SU-DHL-6 (cell line): ENCODE measurements at regions not wholly inside any gene's neighbourhood (a gene's known extent, or its start where the extent isn't known, plus 50 kb on each side); places are given as distances from the start of the nearest gene placed in this dataset.

Experiments used
- H2AFZ ChIP-seq: fragments of 200-600 bp; sonication (generic); 2 replicates; pipeline ENCODE4 v1.6.1; 2014; ENCODE audit warnings: low read depth, mild to moderate bottlenecking, moderate library complexity, mixed read lengths, antibody characterized with exemption, low read length; ENCODE audit not compliant: severe bottlenecking
- H3F3A ChIP-seq: fragments of 200-600 bp; shearing (Covaris generic); 2 replicates; pipeline ENCODE4 v1.6.0; 2016; ENCODE audit warnings: antibody characterized with exemption, mild to moderate bottlenecking; ENCODE audit not compliant: insufficient read depth
- H3K27ac ChIP-seq: fragments of 200-600 bp; sonication (generic); 2 replicates; pipeline ENCODE4 v1.5.1; 2016; ENCODE audit warnings: low read depth, mild to moderate bottlenecking, low read length, moderate library complexity, mixed read lengths
- H3K27me3 ChIP-seq: fragments of 200-600 bp; sonication (generic), shearing (Covaris generic); 2 replicates; pipeline ENCODE4 v1.6.0; 2014; ENCODE audit warnings: mild to moderate bottlenecking, low read length
- H3K36me3 ChIP-seq: fragments of 200-600 bp; sonication (generic); 2 replicates; pipeline ENCODE4 v1.6.1; 2014; ENCODE audit warnings: mild to moderate bottlenecking, low read length, mixed read lengths
- H3K4me2 ChIP-seq: fragments of 300-600, 200-600 bp; shearing (Covaris generic), sonication (generic); 2 replicates; pipeline ENCODE4 v1.6.0; 2014; ENCODE audit warnings: low read length, low read depth, mild to moderate bottlenecking; ENCODE audit not compliant: poor library complexity, severe bottlenecking
- H3K4me3 ChIP-seq: fragments of 200-600 bp; sonication (generic); 2 replicates; pipeline ENCODE4 v1.5.1; 2014; ENCODE audit warnings: antibody characterized with exemption, low read length, mild to moderate bottlenecking, mixed read lengths; ENCODE audit not compliant: insufficient read depth, poor library complexity, severe bottlenecking
- H3K79me2 ChIP-seq: fragments of 200-600 bp; sonication (generic); 2 replicates; pipeline ENCODE4 v1.6.1; 2014; ENCODE audit warnings: mild to moderate bottlenecking, low read length, moderate library complexity; ENCODE audit not compliant: insufficient read depth
- H3K9ac ChIP-seq: fragments of 200-600 bp; sonication (generic); 2 replicates; pipeline ENCODE4 v1.7.0; 2014; ENCODE audit warnings: mild to moderate bottlenecking, low read length
- H3K9me2 ChIP-seq: fragments of 200-600 bp; sonication (generic); replicated peaks from 2 replicates; pipeline ENCODE4 v1.6.1; 2014; ENCODE audit warnings: low read length; ENCODE audit not compliant: insufficient read depth
- H3K9me3 ChIP-seq: fragments of 200-600 bp; sonication (generic); 2 replicates; pipeline ENCODE4 v1.6.1; 2014; ENCODE audit warnings: low read length, mixed read lengths; ENCODE audit not compliant: insufficient read depth
- H4K20me1 ChIP-seq: fragments of 200-600 bp; sonication (generic); 2 replicates; pipeline ENCODE4 v1.6.1; 2014; ENCODE audit warnings: low read depth, mild to moderate bottlenecking, antibody characterized with exemption, low read length, moderate library complexity, mixed read lengths
- EZH2phosphoT487 ChIP-seq: fragments of 200-600 bp; sonication (generic), shearing (Covaris generic); conservative IDR thresholded peaks from 2 replicates; pipeline ENCODE4 v1.6.1; 2018; ENCODE audit warnings: mild to moderate bottlenecking, antibody characterized with exemption, low read length, moderate library complexity, mixed read lengths
- TF ChIP-seq, protein P1 (sequence below): fragments of 200-600 bp; sonication (generic); IDR thresholded peaks from one replicate; pipeline ENCODE4 v1.5.1; 2017; ENCODE audit warnings: antibody characterized with exemption, mild to moderate bottlenecking, low read length, moderate library complexity; ENCODE audit not compliant: insufficient read depth, poor library complexity, severe bottlenecking

DNA sequence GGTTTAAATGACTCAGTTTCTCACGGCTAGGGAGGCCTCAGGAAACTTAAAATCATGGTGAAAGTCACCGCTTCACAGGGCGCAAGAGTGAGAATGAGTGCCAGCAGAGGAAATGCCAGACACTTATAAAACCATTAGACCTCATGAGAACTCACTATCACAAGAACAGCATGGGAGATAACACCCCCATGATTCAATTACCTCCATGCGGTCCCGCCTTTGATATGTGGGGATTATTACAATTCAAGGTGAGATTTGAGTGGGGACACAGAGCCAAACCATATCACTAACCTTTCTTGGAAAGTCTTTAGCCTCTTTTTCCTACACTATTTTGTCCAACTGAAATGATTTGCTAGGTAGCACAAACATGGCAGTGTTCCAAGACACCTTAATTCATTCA lies 533.9 kb upstream of the NUDT12 start:
- H3K9me2 ChIP-seq, result no peaks in the 10 kb centered on the region
- H4K20me1 ChIP-seq, result no peaks in the 10 kb centered on the region
- no peak overlapping the region for H3K4me2 ChIP-seq
- no peak overlapping the region for H3K4me3 ChIP-seq
- H3K27me3 ChIP-seq, result no peaks in the 10 kb centered on the region
- no peak overlapping the region for H2AFZ ChIP-seq
- H3K9ac ChIP-seq, result no peak overlapping the region
- no peaks in the 10 kb centered on the region for H3K79me2 ChIP-seq
- no peaks in the 10 kb centered on the region for H3F3A ChIP-seq
- no peak for TF ChIP-seq EZH2phosphoT487
- TF ChIP-seq, protein P1, sequence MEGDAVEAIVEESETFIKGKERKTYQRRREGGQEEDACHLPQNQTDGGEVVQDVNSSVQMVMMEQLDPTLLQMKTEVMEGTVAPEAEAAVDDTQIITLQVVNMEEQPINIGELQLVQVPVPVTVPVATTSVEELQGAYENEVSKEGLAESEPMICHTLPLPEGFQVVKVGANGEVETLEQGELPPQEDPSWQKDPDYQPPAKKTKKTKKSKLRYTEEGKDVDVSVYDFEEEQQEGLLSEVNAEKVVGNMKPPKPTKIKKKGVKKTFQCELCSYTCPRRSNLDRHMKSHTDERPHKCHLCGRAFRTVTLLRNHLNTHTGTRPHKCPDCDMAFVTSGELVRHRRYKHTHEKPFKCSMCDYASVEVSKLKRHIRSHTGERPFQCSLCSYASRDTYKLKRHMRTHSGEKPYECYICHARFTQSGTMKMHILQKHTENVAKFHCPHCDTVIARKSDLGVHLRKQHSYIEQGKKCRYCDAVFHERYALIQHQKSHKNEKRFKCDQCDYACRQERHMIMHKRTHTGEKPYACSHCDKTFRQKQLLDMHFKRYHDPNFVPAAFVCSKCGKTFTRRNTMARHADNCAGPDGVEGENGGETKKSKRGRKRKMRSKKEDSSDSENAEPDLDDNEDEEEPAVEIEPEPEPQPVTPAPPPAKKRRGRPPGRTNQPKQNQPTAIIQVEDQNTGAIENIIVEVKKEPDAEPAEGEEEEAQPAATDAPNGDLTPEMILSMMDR, result no peak
- H3K36me3 ChIP-seq, result no peaks in the 10 kb centered on the region
- no peaks in the 10 kb centered on the region for H3K9me3 ChIP-seq
- no peak overlapping the region for H3K27ac ChIP-seq

DNA sequence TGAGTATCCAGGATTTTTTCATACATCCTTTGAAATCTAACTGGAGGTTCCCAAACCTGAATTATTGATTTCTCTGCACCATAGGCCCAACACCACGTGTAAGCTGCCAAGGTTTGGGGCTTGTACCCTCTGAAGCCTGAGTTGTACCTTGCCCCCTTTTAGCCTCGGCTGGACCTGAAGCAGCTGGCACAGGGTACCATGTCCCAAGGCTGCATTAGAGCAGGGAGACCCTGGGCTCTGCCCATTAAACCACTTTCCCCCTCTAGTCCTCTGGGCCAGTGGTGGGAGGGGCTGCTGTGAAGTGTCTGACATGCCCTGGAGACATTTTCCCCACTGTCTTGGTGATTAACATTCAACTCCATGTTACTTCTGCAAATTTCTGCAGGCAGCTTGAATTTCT lies 532.9 kb upstream of the NUDT12 start:
- Histone ChIP-seq H3F3A (no peaks in the 10 kb centered on the region), H3K9me3 (no peaks in the 10 kb centered on the region), H3K27ac (no peak overlapping the region), H3K4me3 (no peak overlapping the region), H3K36me3 (no peaks in the 10 kb centered on the region), H3K79me2 (no peaks in the 10 kb centered on the region), H3K27me3 (no peaks in the 10 kb centered on the region), H3K9ac (no peak overlapping the region), H4K20me1 (no peaks in the 10 kb centered on the region), H2AFZ (no peak overlapping the region), H3K4me2 (no peak overlapping the region), H3K9me2 (no peaks in the 10 kb centered on the region)
- TF ChIP-seq EZH2phosphoT487, result no peak
- TF ChIP-seq, protein P1, result no peak

DNA sequence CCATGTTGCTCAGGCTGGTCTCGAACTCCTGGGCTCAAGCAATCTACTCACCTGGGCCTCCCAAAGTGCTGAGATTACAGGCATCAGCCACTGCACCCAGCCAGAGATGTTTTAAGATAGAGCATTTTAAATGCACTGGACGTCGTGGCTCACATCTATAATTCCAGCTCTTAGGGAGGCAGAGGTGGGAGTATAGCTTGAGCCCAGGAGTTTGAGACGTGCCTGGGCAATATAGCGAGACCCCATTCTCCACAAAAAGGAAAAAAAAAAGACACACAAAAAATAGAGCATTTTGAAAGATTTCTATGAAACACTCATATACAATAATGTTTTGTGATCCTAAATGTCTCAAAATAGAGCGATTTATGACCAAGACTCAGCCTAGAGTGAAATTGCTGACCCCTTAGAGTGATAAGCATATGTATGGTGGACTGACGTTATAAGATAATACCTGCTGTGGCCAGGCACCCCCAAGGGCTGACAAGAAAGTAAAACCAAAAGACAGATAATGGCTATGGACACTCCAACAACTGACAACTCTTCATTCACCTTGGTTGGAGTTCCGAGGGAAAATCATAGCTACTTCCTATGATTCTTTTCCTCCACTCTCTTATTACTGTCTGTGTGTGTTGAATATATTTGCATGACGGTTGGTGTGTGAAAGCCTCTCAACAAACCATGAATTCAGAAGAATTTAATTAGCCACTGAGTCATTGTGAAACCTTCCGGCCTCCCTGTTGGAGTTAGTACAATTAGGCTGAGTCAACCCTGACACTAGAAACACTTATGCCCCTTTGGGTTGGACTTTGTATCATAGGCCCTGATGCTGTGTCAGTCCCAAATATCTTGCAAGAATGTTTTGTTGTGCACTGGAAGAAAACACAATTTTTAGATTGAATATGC lies 526.5 kb upstream of the NUDT12 start:
- H3F3A ChIP-seq, result no peaks in the 10 kb centered on the region
- H3K9ac ChIP-seq, result no peak overlapping the region
- H3K27ac ChIP-seq, result no peak overlapping the region
- H4K20me1 ChIP-seq, result no peaks in the 10 kb centered on the region
- H3K9me2 ChIP-seq, result no peaks in the 10 kb centered on the region; the same call in 1 of the 2 replicates
- no peak for TF ChIP-seq EZH2phosphoT487
- TF ChIP-seq, protein P1, result no peak
- H3K9me3 ChIP-seq, result no peaks in the 10 kb centered on the region
- H3K79me2 ChIP-seq, result no peaks in the 10 kb centered on the region
- H3K4me3 ChIP-seq, result no peak overlapping the region
- no peak overlapping the region for H2AFZ ChIP-seq
- H3K4me2 ChIP-seq, result no peak overlapping the region
- H3K27me3 ChIP-seq, result no peaks in the 10 kb centered on the region
- H3K36me3 ChIP-seq, result no peaks in the 10 kb centered on the region
